Astrocyte of the cerebellum (primary cell): ENCODE measurements at regions not wholly inside any gene's neighbourhood (a gene's known extent, or its start where the extent isn't known, plus 50 kb on each side); places are given as distances from the start of the nearest gene placed in this dataset.

Experiments
- DNase-seq: peaks from one replicate; pipeline ENCODE4 v3.0.0-alpha.2; 2011; ENCODE audit warnings: low read depth
- H3K4me3 ChIP-seq: 2 replicates; pipeline ENCODE4 v1.5.1; 2011; ENCODE audit warnings: mild to moderate bottlenecking, low read depth, low read length, moderate library complexity
- in situ Hi-C: cut with HindIII; loops from 2 replicates; pipeline ENCODE4 v1.10.0; 2017; ENCODE audit warnings: low sequenced_read_pairs
- TF ChIP-seq, protein P1 (sequence below): IDR thresholded peaks from 2 replicates; pipeline ENCODE4 v1.5.1; 2012; ENCODE audit warnings: low read length, low read depth, moderate library complexity, mild to moderate bottlenecking; ENCODE audit errors: missing control alignments

DNA sequence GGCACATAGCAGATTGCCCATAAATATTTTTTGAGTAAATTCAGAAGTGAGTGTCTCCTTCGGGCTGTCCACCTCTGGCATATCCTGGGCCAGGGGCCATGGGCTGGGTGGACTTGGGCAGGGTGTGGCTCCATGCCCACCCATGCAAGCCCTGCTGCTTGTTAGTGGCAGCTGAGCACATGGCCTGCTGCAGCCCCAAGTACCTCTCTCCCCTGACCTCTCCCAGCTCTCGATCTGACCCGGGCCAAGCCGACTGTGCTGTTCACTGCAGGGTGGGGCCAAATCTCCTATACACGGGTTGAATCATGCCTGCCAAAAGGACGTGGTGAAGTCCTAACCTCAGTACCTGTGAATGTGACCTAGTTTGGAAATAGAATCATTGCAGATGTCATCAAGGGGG is 132.5 kb upstream of the C1orf174 start:
- TF ChIP-seq, protein P1, sequence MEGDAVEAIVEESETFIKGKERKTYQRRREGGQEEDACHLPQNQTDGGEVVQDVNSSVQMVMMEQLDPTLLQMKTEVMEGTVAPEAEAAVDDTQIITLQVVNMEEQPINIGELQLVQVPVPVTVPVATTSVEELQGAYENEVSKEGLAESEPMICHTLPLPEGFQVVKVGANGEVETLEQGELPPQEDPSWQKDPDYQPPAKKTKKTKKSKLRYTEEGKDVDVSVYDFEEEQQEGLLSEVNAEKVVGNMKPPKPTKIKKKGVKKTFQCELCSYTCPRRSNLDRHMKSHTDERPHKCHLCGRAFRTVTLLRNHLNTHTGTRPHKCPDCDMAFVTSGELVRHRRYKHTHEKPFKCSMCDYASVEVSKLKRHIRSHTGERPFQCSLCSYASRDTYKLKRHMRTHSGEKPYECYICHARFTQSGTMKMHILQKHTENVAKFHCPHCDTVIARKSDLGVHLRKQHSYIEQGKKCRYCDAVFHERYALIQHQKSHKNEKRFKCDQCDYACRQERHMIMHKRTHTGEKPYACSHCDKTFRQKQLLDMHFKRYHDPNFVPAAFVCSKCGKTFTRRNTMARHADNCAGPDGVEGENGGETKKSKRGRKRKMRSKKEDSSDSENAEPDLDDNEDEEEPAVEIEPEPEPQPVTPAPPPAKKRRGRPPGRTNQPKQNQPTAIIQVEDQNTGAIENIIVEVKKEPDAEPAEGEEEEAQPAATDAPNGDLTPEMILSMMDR = no peak

DNA sequence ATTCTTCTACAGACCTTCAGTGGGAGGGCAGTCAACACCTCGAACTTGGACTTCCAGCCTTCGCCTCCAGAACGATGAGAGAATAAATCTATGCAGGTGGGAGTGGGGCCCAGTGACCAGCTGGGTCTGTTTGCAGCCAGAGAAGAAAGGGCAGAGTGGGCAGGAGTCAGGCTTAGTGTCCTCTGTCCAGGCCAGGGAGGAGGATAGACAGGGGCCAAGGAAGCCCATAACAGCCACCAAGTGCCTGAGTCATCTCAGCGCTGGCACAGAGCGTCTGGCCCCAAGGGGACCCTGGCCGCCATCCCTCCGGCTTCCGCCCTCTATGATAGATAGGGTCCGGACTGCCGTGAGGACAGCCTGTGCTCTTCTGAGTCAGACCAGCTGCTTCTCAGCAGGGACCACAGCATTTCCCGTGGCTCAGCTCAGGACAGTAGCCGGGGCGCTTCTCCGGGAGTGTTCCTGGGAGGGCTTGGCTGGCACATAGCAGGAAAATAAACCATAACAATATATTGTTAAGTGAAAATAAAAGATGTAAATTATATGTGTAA is 133.1 kb upstream of the C1orf174 start:
- TF ChIP-seq, protein P1 = no peak
- no peak for DNase-seq
- in situ Hi-C loops = no loop called here
- no peak overlapping the region for H3K4me3 ChIP-seq

More for the DNA sequence above, 132.5 kb upstream of the C1orf174 start:
- H3K4me3 ChIP-seq = no peak overlapping the region
- in situ Hi-C loops = no loop called here
- no peak for DNase-seq

DNA sequence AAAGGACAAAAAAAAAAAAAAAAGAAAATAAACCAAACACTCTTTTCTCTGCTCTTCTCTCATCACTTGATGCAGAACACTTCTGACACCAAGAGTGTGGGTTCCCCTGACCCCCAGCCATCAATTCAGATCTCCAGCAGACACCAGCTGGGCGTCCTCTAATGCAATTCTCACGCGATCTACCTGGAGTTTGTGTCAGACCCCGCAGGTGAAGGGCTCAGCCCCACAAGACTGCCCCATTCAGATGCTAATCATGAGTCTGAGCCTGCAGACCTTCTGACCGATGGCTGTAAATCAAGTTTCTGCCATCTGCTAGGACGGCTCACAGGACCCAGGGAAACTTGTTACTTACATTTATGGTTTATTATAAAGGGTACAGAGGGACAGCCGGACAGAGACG is 133.6 kb upstream of the C1orf174 start:
- TF ChIP-seq, protein P1 = no peak
- H3K4me3 ChIP-seq = no peak overlapping the region
- DNase-seq = no peak
- in situ Hi-C loops = no loop called here

- DNase-seq = no peak
- TF ChIP-seq, protein P1 = no peak
- no peak overlapping the region for H3K4me3 ChIP-seq
- in situ Hi-C loops = no loop called here
Measured at GRCh38 chr1:4034318-4034887, 134.3 kb upstream of the C1orf174 start.

DNA sequence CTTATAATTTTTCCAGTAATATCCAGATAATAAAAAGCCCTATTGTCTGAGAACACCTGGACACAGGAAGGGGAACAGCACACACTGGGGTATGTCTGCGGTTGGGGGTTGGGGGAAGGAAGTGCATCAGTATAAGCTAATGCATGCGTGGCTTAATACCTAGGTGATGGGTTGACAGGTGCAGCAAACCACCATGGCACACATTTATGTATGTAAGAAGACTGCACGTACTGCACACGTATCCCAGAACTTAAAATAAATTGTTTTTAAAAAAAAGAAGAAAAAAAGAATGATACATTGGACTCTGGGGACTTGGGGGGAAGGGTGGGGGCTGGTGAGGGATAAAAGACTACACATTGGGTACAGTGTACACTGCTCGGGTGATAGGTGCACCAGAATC is 144.9 kb upstream of the C1orf174 start:
- DNase-seq = no peak
- TF ChIP-seq, protein P1 = no peak
- H3K4me3 ChIP-seq = no peak overlapping the region
- in situ Hi-C loops = no loop called here

DNA sequence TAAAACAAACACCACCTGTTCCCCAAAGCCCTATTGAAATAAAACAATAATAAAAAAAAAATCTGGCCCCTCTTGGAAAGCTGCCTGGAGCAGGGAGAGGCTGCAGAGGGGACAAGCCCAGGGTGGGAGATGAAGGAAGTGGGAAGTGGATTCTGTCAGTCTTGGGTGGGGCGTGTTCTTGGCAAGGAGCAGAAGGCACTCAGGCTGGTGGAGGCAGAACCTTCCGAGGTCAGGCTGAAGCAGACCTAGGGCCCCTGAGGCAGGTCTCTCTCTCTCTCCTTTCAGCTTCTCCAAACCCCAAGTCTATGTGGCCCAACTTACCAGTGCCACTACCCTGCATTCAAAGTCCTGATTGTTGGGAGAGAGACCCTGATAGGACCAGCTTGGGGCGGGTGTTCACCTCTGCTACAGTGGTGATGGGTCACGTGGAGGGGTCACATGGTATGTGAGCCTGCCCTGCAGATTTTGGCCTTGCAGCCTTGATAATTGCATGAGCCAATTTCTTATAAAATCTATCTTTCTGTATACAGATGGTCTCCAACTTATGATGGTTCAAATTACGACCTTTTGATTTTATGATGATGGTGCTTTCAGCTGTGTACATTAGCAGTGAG is 145.4 kb upstream of the C1orf174 start:
- no peak overlapping the region for H3K4me3 ChIP-seq
- no peak for DNase-seq
- TF ChIP-seq, protein P1 = no peak
- in situ Hi-C loops = no loop called here
